Ovary (tissue), 3 donors: ENCODE measurements at regions not wholly inside any gene's neighbourhood (a gene's known extent, or its start where the extent isn't known, plus 50 kb on each side); places are given as distances from the start of the nearest gene placed in this dataset.

Experiments used
- POLR2A ChIP-seq: fragments of 450-650 bp; IDR thresholded peaks from one replicate; pipeline ENCODE4 v1.6.1; 2017; ENCODE audit warnings: antibody characterized with exemption, mild to moderate bottlenecking, moderate library complexity
- TF ChIP-seq, protein P1 (sequence below), 3 donors: fragments of 450-650 bp in 2 of 3; fragments of 200-600 bp in 1 of 3; IDR thresholded peaks; one replicate each; pipeline versions ENCODE4 v1.5.1 to v1.8.0; 2016 to 2022; ENCODE audit warnings: antibody characterized with exemption in 3 of 3, mild to moderate bottlenecking in 1 of 3
- donor health status: DM: no; HTN: no; CAD: no.

DNA sequence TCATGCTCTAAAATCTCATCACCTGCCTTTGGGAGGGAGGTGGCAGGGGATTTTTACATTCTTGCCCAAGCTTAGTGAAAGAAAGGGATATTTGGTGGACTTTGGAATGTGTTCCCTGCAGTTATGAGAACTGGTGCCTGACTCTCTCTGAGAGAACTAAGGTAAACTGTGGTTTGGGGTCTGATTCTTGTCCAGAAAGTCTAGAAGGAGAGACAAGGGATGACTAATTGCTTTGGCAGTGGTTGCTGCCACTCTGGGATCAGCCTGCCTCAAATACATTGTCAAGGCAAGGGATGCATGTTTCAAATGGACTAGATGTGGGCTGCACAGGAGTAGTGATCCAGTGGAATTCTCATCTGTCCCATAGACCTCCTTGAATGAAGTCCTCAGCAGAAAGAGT is 115.2 kb downstream of the DDIT4L start:
- TF ChIP-seq, protein P1, sequence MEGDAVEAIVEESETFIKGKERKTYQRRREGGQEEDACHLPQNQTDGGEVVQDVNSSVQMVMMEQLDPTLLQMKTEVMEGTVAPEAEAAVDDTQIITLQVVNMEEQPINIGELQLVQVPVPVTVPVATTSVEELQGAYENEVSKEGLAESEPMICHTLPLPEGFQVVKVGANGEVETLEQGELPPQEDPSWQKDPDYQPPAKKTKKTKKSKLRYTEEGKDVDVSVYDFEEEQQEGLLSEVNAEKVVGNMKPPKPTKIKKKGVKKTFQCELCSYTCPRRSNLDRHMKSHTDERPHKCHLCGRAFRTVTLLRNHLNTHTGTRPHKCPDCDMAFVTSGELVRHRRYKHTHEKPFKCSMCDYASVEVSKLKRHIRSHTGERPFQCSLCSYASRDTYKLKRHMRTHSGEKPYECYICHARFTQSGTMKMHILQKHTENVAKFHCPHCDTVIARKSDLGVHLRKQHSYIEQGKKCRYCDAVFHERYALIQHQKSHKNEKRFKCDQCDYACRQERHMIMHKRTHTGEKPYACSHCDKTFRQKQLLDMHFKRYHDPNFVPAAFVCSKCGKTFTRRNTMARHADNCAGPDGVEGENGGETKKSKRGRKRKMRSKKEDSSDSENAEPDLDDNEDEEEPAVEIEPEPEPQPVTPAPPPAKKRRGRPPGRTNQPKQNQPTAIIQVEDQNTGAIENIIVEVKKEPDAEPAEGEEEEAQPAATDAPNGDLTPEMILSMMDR (IDR thresholded peaks at IDR 0.05) = no peak
- TF ChIP-seq POLR2A = no peak
